Right lobe of liver (tissue), 6 donors: ENCODE measurements at regions not wholly inside any gene's neighbourhood (a gene's known extent, or its start where the extent isn't known, plus 50 kb on each side); places are given as distances from the start of the nearest gene placed in this dataset.

ENCODE experiments used
- ATAC-seq, 4 donors: fragments of 200-7000 bp; cut with Tn5 transposase; one replicate each; pipeline ENCODE4 v1.9.1; 2020; ENCODE audit warnings: mild to moderate bottlenecking in 4 of 4, moderate library complexity in 4 of 4
- DNase-seq, 3 donors: peaks; one replicate each; pipeline ENCODE4 v3.0.0-alpha.2; 2020
- H3K27ac ChIP-seq, 3 donors: fragments of 200-600 bp; one replicate each; pipeline ENCODE4 v1.8.0; 2022
- H3K27me3 ChIP-seq, 2 donors: fragments of 200-600 bp; one replicate each; pipeline ENCODE4 v1.8.0; 2022
- H3K36me3 ChIP-seq, 4 donors: fragments of 200-600 bp; sonication (generic) in 1 of 4; one replicate each; pipeline versions ENCODE4 v1.5.1 to v1.8.0; 2017 to 2022; ENCODE audit warnings: control low read depth in 1 of 4
- H3K4me1 ChIP-seq, 4 donors: fragments of 200-600 bp; sonication (generic) in 1 of 4; one replicate each; pipeline versions ENCODE4 v1.5.1 to v1.8.0; 2017 to 2022; ENCODE audit warnings: control low read depth in 1 of 4
- H3K4me3 ChIP-seq, 3 donors: fragments of 200-600 bp; one replicate each; pipeline ENCODE4 v1.8.0; 2022
- H3K9me3 ChIP-seq, 4 donors: fragments of 200-600 bp; sonication (generic) in 1 of 4; one replicate each; pipeline versions ENCODE4 v1.5.1 to v1.8.0; 2017 to 2022; ENCODE audit warnings: control low read depth in 1 of 4
- CTCF ChIP-seq, 4 donors: fragments of 200-600 bp in 3 of 4; fragments of 450-650 bp in 1 of 4; IDR thresholded peaks; one replicate each; pipeline versions ENCODE4 v1.5.1 to v1.8.0; 2016 to 2022; ENCODE audit warnings: antibody characterized with exemption in 4 of 4, mild to moderate bottlenecking in 2 of 4
- POLR2A ChIP-seq: fragments of 450-650 bp; IDR thresholded peaks from one replicate; pipeline ENCODE4 v1.6.1; 2017; ENCODE audit warnings: antibody characterized with exemption, mild to moderate bottlenecking
- WGBS: methylation state at CpG from one replicate; pipeline ENCODE4 v1.1.6; 2018; ENCODE audit warnings: low coverage, low lambda C conversion rate; ENCODE audit not compliant: insufficient coverage; ENCODE audit errors: missing lambda C conversion rate; 5-methylcytosine and 5-hydroxymethylcytosine counted together
- intact Hi-C, 2 donors: fragments of 100-400 bp; cut with DNase I; formaldehyde crosslinking; loops; one replicate each; pipeline versions ENCODE4 v1.11.2 to v1.14.1; 2022
- donor health status: DM: no; HTN: yes; CAD: no.
- donor health status: DM: no; HTN: no; CAD: no.
- donor health status: DM: no; HTN: no; CAD: no.
- donor health status: DM: no; HTN: yes; CAD: no.
- donor health status: DM: no; HTN: yes; CAD: no.

- no peak for TF ChIP-seq CTCF (IDR thresholded peaks at IDR 0.05)
- TF ChIP-seq POLR2A, result no peak
- no peaks in the 10 kb centered on the region for H3K4me1 ChIP-seq
- no peak overlapping the region for H3K4me3 ChIP-seq
- WGBS, result 53% methylated on average over 7 of the region's 7 CpGs
- no peaks in the 10 kb centered on the region for H3K9me3 ChIP-seq
- intact Hi-C loops, result no loop called here
- H3K27ac ChIP-seq, result no peak overlapping the region
- H3K36me3 ChIP-seq, result no peaks in the 10 kb centered on the region
- DNase-seq (no peak), ATAC-seq (no peak)
- no peaks in the 10 kb centered on the region for H3K27me3 ChIP-seq
Observed at GRCh38 chr6:121523628-121524027, 88.2 kb downstream of the GJA1 start.

GRCh38 chr6:121526282-121526681 is 90.8 kb downstream of the GJA1 start:
- TF ChIP-seq CTCF (IDR thresholded peaks at IDR 0.05) (no peak), POLR2A (no peak)
- H3K4me1 ChIP-seq, result no peaks in the 10 kb centered on the region
- 100% methylated on average over 1 of the region's 1 CpG for WGBS
- H3K4me3 ChIP-seq, result no peak overlapping the region
- H3K27me3 ChIP-seq, result no peaks in the 10 kb centered on the region
- no peaks in the 10 kb centered on the region for H3K36me3 ChIP-seq
- H3K27ac ChIP-seq, result no peak overlapping the region
- DNase-seq, result no peak
- no peaks in the 10 kb centered on the region for H3K9me3 ChIP-seq
- ATAC-seq, result no peak
- intact Hi-C loops, result no loop called here

- no peak for ATAC-seq
- 33% methylated on average over 4 of the region's 4 CpGs for WGBS
Observed at GRCh38 chr6:121531658-121532169, 96.3 kb downstream of the GJA1 start.

GRCh38 chr6:121533321-121533841 is 97.9 kb downstream of the GJA1 start:
- H3K4me3 ChIP-seq, result no peak overlapping the region
- intact Hi-C loops, result no loop called here
- no peaks in the 10 kb centered on the region for H3K9me3 ChIP-seq
- no peak for ATAC-seq
- H3K27ac ChIP-seq, result no peak overlapping the region
- DNase-seq, result no peak
- 51% methylated on average over 3 of the region's 3 CpGs for WGBS
- no peaks in the 10 kb centered on the region for H3K36me3 ChIP-seq
- H3K27me3 ChIP-seq, result no peaks in the 10 kb centered on the region
- H3K4me1 ChIP-seq, result no peaks in the 10 kb centered on the region
- TF ChIP-seq POLR2A, result no peak
- TF ChIP-seq CTCF (IDR thresholded peaks at IDR 0.05), result no peak

More at GRCh38 chr6:121531658-121532169, 96.3 kb downstream of the GJA1 start:
- no peaks in the 10 kb centered on the region for H3K27me3 ChIP-seq
- intact Hi-C loops, result no loop called here
- no peak for DNase-seq
- H3K27ac ChIP-seq, result no peak overlapping the region
- no peaks in the 10 kb centered on the region for H3K9me3 ChIP-seq
- no peak for TF ChIP-seq CTCF (IDR thresholded peaks at IDR 0.05)
- TF ChIP-seq POLR2A, result no peak
- H3K36me3 ChIP-seq, result no peaks in the 10 kb centered on the region
- no peaks in the 10 kb centered on the region for H3K4me1 ChIP-seq
- no peak overlapping the region for H3K4me3 ChIP-seq

GRCh38 chr6:121535777-121536176 is 100.3 kb downstream of the GJA1 start:
- no peak overlapping the region for H3K4me3 ChIP-seq
- intact Hi-C loops, result no loop called here
- TF ChIP-seq CTCF (IDR thresholded peaks at IDR 0.05) (no peak), POLR2A (no peak)
- no peak for ATAC-seq
- no peaks in the 10 kb centered on the region for H3K4me1 ChIP-seq
- H3K9me3 ChIP-seq, result no peaks in the 10 kb centered on the region
- no peak for DNase-seq
- WGBS, result 40% methylated on average over 2 of the region's 4 CpGs
- H3K27ac ChIP-seq, result no peak overlapping the region
- H3K27me3 ChIP-seq, result no peaks in the 10 kb centered on the region
- H3K36me3 ChIP-seq, result no peaks in the 10 kb centered on the region
